MM.1S (cell line): ENCODE measurements at regions not wholly inside any gene's neighbourhood (a gene's known extent, or its start where the extent isn't known, plus 50 kb on each side); places are given as distances from the start of the nearest gene placed in this dataset.
"Not testable (repeated sequence)": the region's sequence is repeated elsewhere in the genome, so short reads cannot be mapped to it uniquely, and the experiment has no call there.

Experiments used
- CTCF ChIP-seq: fragments of 300-600 bp; sonication (generic); IDR thresholded peaks from 2 replicates; pipeline ENCODE4 v1.5.1; 2016; ENCODE audit warnings: antibody characterized with exemption, low read length, mixed read lengths
- EZH2 ChIP-seq: fragments of 300-600 bp; sonication (generic); optimal IDR thresholded peaks from 2 replicates; pipeline ENCODE3; 2017; ENCODE audit warnings: low read depth, mild to moderate bottlenecking, antibody characterized with exemption, low read length, mixed read lengths

GRCh38 chr2:95752126-95752525 is 160.3 kb downstream of the TRIM43 start:
- TF ChIP-seq CTCF, EZH2: not testable (repeated sequence)
